Medulla oblongata (tissue), 1 donor: ENCODE measurements at regions not wholly inside any gene's neighbourhood (a gene's known extent, or its start where the extent isn't known, plus 50 kb on each side); places are given as distances from the start of the nearest gene placed in this dataset.
A peak's percentile ranks its signal among the peaks of the same experiment; 100 is the strongest.
"Not testable (repeated sequence)": the region's sequence is repeated elsewhere in the genome, so short reads cannot be mapped to it uniquely, and the experiment has no call there.

ENCODE experiments used
- DNase-seq: peaks from one replicate; pipeline ENCODE4 v3.0.0-alpha.2; 2015; ENCODE audit errors: extremely low spot score

- no peak for DNase-seq
These were observed 114.1 kb upstream of the OTOS start for GRCh38 chr2:240254337-240255164.

GRCh38 chr2:240255165-240255491 lies 114.7 kb upstream of the OTOS start:
- no peak for DNase-seq

- DNase-seq: no peak
These were observed 115.6 kb upstream of the OTOS start for GRCh38 chr2:240255811-240256703.

GRCh38 chr2:240256704-240257637 lies 116.5 kb upstream of the OTOS start:
- DNase-seq: no peak

- DNase-seq: no peak
These were observed 117.6 kb upstream of the OTOS start for GRCh38 chr2:240257940-240258580.

GRCh38 chr2:240258685-240259084 lies 118.2 kb upstream of the OTOS start:
- no peak for DNase-seq

GRCh38 chr2:240259201-240259923 lies 118.9 kb upstream of the OTOS start:
- DNase-seq: peak; percentile 41

GRCh38 chr2:240259924-240260529 lies 119.6 kb upstream of the OTOS start:
- DNase-seq: no peak

- DNase-seq: no peak
These were observed 120.2 kb upstream of the OTOS start for GRCh38 chr2:240260664-240261063.

- not testable (repeated sequence) for DNase-seq
These were observed 122.1 kb upstream of the OTOS start for GRCh38 chr2:240262578-240262977.

GRCh38 chr2:240269380-240269779 lies 128.9 kb upstream of the OTOS start:
- no peak for DNase-seq

- DNase-seq: no peak
These were observed 129.4 kb upstream of the OTOS start for GRCh38 chr2:240269886-240270285.

GRCh38 chr2:240271716-240272341 lies 131.4 kb upstream of the OTOS start:
- DNase-seq: no peak

GRCh38 chr2:240275386-240275785 lies 134.9 kb upstream of the OTOS start:
- no peak for DNase-seq

GRCh38 chr2:240277073-240277806 lies 136.8 kb upstream of the OTOS start:
- no peak for DNase-seq

GRCh38 chr2:240277807-240278522 lies 137.5 kb upstream of the OTOS start:
- DNase-seq: no peak

GRCh38 chr2:240278661-240279060 lies 138.2 kb upstream of the OTOS start:
- DNase-seq: no peak

- no peak for DNase-seq
These were observed 140.2 kb upstream of the OTOS start for GRCh38 chr2:240280621-240281020.
